KMS-11 (cell line): ENCODE measurements at regions not wholly inside any gene's neighbourhood (a gene's known extent, or its start where the extent isn't known, plus 50 kb on each side); places are given as distances from the start of the nearest gene placed in this dataset.

Source experiments
- H2AFZ ChIP-seq: fragments of 200-600 bp; sonication (generic); 2 replicates; pipeline ENCODE4 v1.6.1; 2016; ENCODE audit warnings: antibody characterized with exemption, mixed run types, low read depth
- H3K27ac ChIP-seq: fragments of 200-600 bp; sonication (generic); 2 replicates; pipeline ENCODE4 v1.6.1; 2016; ENCODE audit warnings: mild to moderate bottlenecking, mixed run types
- H3K27me3 ChIP-seq: fragments of 200-600 bp; sonication (generic); 2 replicates; pipeline ENCODE4 v1.6.1; 2017; ENCODE audit warnings: mild to moderate bottlenecking, low read depth, mixed run types, moderate library complexity; ENCODE audit not compliant: insufficient read depth
- H3K36me3 ChIP-seq: fragments of 200-600 bp; sonication (generic); 2 replicates; pipeline ENCODE4 v1.6.1; 2017; ENCODE audit warnings: mild to moderate bottlenecking, mixed run types; ENCODE audit not compliant: insufficient read depth
- H3K4me1 ChIP-seq: fragments of 200-600 bp; sonication (generic); 2 replicates; pipeline ENCODE4 v1.6.1; 2016; ENCODE audit warnings: mild to moderate bottlenecking, low read depth, mixed run types; ENCODE audit not compliant: poor library complexity, severe bottlenecking
- H3K4me2 ChIP-seq: fragments of 200-600 bp; sonication (generic); 2 replicates; pipeline ENCODE4 v1.7.0; 2016; ENCODE audit warnings: mild to moderate bottlenecking, mixed run types
- H3K4me3 ChIP-seq: fragments of 200-600 bp; sonication (generic); IDR thresholded peaks from 2 replicates; pipeline ENCODE4 v1.6.1; 2017; ENCODE audit warnings: low read depth, low read length, mixed read lengths; ENCODE audit not compliant: insufficient read depth
- H3K79me2 ChIP-seq: fragments of 200-600 bp; sonication (generic); 2 replicates; pipeline ENCODE4 v1.6.1; 2016; ENCODE audit warnings: low read depth, mixed run types; ENCODE audit not compliant: insufficient read depth
- H3K9ac ChIP-seq: fragments of 200-600 bp; sonication (generic); 2 replicates; pipeline ENCODE4 v1.6.1; 2016; ENCODE audit warnings: mild to moderate bottlenecking, mixed run types
- H4K20me1 ChIP-seq: fragments of 200-600 bp; sonication (generic); 2 replicates; pipeline ENCODE4 v1.6.1; 2016; ENCODE audit warnings: mild to moderate bottlenecking, mixed run types; ENCODE audit not compliant: insufficient read depth
- TF ChIP-seq, protein P1 (sequence below): fragments of 200-600 bp; sonication (generic); conservative IDR thresholded peaks from 2 replicates; pipeline ENCODE4 v1.6.1; 2017; ENCODE audit warnings: low read depth, mild to moderate bottlenecking, antibody characterized with exemption, low read length, moderate library complexity, mixed read lengths

DNA sequence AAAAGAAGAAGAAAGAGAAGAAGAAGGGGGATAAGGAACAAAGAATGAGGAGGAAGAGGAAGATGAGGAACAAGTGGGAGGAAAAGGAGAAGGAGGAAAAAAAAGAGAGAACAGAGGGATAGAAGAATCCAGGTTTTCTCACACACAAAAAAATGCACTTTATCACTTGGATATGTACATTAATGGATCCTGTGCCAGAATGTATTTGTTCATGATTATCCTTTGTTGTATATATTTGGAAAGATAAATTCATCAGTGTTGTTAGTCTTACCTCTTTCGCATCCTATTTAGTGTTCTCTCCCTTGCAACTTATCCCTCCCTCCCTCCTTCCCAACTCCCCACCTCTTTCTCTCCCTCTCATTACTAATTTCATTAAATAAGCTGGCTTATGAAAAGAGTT, 298.8 kb downstream of the SLCO4C1 start:
- H3K79me2 ChIP-seq, result no peaks in the 10 kb centered on the region
- no peaks in the 10 kb centered on the region for H4K20me1 ChIP-seq
- no peak overlapping the region for H3K4me3 ChIP-seq
- H3K4me2 ChIP-seq, result no peak overlapping the region
- no peaks in the 10 kb centered on the region for H3K36me3 ChIP-seq
- no peaks in the 10 kb centered on the region for H3K4me1 ChIP-seq
- H2AFZ ChIP-seq, result no peak overlapping the region
- no peaks in the 10 kb centered on the region for H3K27me3 ChIP-seq
- no peak overlapping the region for H3K27ac ChIP-seq
- H3K9ac ChIP-seq, result no peak overlapping the region
- TF ChIP-seq, protein P1, sequence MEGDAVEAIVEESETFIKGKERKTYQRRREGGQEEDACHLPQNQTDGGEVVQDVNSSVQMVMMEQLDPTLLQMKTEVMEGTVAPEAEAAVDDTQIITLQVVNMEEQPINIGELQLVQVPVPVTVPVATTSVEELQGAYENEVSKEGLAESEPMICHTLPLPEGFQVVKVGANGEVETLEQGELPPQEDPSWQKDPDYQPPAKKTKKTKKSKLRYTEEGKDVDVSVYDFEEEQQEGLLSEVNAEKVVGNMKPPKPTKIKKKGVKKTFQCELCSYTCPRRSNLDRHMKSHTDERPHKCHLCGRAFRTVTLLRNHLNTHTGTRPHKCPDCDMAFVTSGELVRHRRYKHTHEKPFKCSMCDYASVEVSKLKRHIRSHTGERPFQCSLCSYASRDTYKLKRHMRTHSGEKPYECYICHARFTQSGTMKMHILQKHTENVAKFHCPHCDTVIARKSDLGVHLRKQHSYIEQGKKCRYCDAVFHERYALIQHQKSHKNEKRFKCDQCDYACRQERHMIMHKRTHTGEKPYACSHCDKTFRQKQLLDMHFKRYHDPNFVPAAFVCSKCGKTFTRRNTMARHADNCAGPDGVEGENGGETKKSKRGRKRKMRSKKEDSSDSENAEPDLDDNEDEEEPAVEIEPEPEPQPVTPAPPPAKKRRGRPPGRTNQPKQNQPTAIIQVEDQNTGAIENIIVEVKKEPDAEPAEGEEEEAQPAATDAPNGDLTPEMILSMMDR, result no peak

DNA sequence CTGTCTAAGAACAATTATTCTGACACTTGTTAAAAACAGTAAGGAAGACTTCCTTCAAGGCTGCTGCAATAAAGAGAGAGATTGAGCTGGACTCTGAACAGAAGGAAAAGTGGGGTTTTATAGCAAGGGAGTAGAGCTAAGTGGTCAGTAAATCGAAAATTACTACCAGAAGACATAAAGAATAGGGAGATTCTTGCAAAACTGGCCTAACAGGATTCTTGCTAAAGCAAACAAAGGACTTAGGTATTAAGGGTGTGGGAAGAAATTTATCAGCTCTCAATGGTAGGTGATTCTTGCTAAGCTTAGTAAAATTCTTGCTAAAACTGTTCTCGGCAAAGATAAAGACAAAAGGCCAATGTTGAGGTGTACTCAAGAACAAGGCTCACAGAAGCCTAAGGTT, 300.5 kb downstream of the SLCO4C1 start:
- Histone ChIP-seq H3K36me3 (no peaks in the 10 kb centered on the region), H3K4me2 (no peak overlapping the region), H3K9ac (no peak overlapping the region), H2AFZ (no peak overlapping the region), H3K4me3 (no peak overlapping the region), H3K27me3 (no peaks in the 10 kb centered on the region), H3K27ac (no peak overlapping the region), H3K4me1 (no peaks in the 10 kb centered on the region), H4K20me1 (no peaks in the 10 kb centered on the region), H3K79me2 (no peaks in the 10 kb centered on the region)
- TF ChIP-seq, protein P1, result no peak

DNA sequence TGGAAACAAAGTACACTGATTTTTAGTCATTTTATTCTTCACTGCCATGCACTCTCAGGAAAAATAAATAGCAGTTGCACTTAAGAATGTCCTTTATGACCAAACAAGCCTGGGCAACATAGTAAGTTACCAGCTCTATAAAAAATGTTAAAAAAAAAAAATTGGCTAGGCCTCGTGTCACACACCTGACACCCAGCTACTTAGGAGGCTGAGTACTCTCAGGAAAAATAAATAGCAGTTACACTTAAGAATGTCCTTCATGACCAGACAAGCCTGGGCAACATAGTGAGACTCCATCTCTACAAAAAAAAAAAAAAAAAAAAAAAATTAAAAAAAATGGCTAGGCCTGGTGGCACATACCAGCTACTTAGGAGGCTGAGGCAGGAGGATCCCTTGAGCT, 304.6 kb downstream of the SLCO4C1 start:
- no peaks in the 10 kb centered on the region for H3K36me3 ChIP-seq
- no peaks in the 10 kb centered on the region for H4K20me1 ChIP-seq
- no peaks in the 10 kb centered on the region for H3K27me3 ChIP-seq
- H3K79me2 ChIP-seq, result no peaks in the 10 kb centered on the region
- no peak overlapping the region for H3K4me3 ChIP-seq
- TF ChIP-seq, protein P1, result no peak
- H2AFZ ChIP-seq, result no peak overlapping the region
- no peak overlapping the region for H3K27ac ChIP-seq
- no peaks in the 10 kb centered on the region for H3K4me1 ChIP-seq
- no peak overlapping the region for H3K9ac ChIP-seq
- H3K4me2 ChIP-seq, result no peak overlapping the region

DNA sequence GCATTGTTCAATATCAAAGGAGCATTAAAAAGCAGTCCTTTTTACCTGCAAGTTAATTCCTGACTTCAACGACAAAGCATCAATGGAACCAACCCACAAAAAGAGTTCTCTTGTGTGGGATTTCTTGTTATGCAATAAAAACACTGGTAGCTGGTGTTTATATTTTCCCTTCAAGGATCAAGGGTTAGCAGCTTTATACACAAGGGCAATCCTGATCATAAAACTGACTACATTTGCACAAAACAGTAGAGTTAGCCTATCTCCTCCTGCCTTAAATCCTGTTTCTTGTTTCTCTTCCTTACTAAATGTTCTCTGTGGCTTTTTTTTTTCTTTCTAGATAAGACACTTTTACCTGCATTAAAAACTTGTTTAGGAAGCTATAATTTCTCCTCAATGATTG, 306.4 kb downstream of the SLCO4C1 start:
- Histone ChIP-seq H3K9ac (no peak overlapping the region), H3K4me3 (no peak overlapping the region), H4K20me1 (no peaks in the 10 kb centered on the region), H3K27ac (no peak overlapping the region), H3K4me2 (no peak overlapping the region), H3K79me2 (no peaks in the 10 kb centered on the region), H3K4me1 (no peaks in the 10 kb centered on the region), H3K36me3 (no peaks in the 10 kb centered on the region), H3K27me3 (no peaks in the 10 kb centered on the region), H2AFZ (no peak overlapping the region)
- TF ChIP-seq, protein P1, result no peak
